H1 (cell line): ENCODE measurements at regions not wholly inside any gene's neighbourhood (a gene's known extent, or its start where the extent isn't known, plus 50 kb on each side); places are given as distances from the start of the nearest gene placed in this dataset.

ENCODE experiments used
- ASH2L ChIP-seq: fragments of 200-600, 300-600 bp; sonication (generic); IDR thresholded peaks from one replicate; pipeline ENCODE4 v1.7.1; 2017; ENCODE audit warnings: low read length
- CBX8 ChIP-seq: fragments of 300-800, 300-1000 bp; sonication (generic); IDR thresholded peaks from 2 replicates; pipeline ENCODE4 v1.7.1; 2016; ENCODE audit warnings: low read depth, low read length, borderline replicate concordance
- CEBPB ChIP-seq: IDR thresholded peaks from 2 replicates; pipeline ENCODE4 v1.6.1; 2012; ENCODE audit warnings: low read depth, low read length
- HDAC6 ChIP-seq: IDR thresholded peaks from one replicate; pipeline ENCODE4 v1.7.1; 2012; ENCODE audit warnings: low read depth, mild to moderate bottlenecking, inconsistent platforms, low read length, moderate library complexity
- SAP30 ChIP-seq: fragments of 300-600 bp; sonication (generic); IDR thresholded peaks from 2 replicates; pipeline ENCODE4 v1.7.1; 2012; ENCODE audit warnings: low read length, moderate library complexity, mild to moderate bottlenecking, inconsistent platforms; ENCODE audit not compliant: insufficient read depth, insufficient replicate concordance
- SP1 ChIP-seq: IDR thresholded peaks from 2 replicates; pipeline ENCODE4 v1.6.1; 2011; ENCODE audit warnings: low read depth, low read length
- SP2 ChIP-seq: IDR thresholded peaks from 2 replicates; pipeline ENCODE4 v1.6.1; 2012; ENCODE audit warnings: mild to moderate bottlenecking, low read length, inconsistent platforms

- TF ChIP-seq CBX8 (no peak), SAP30 (no peak), SP2 (no peak), CEBPB (no peak), ASH2L (no peak), HDAC6 (no peak), SP1 (no peak)
Observed at GRCh38 chr3:162602619-162603018, 1106.0 kb downstream of the OTOL1 start (continued).
